ENCODE measurements at regions not wholly inside any gene's neighbourhood (a gene's known extent, or its start where the extent isn't known, plus 50 kb on each side); places are given as distances from the start of the nearest gene placed in this dataset.

- H3K4me3 ChIP-seq (replicated peaks; ENCODE audit: low read depth, low read length): no peak overlapping the region
- no peak for TF ChIP-seq CTCF (IDR thresholded peaks at IDR 0.05; ENCODE audit: low read length, missing control alignments)
- DNase-seq (ENCODE audit: low read depth): no peak
These were observed 87.3 kb upstream of the PROK2 start for GRCh38 chr3:71872256-71872655.

GRCh38 chr3:71870966-71871512 is 86.1 kb upstream of the PROK2 start:
- DNase-seq (ENCODE audit: low read depth): no peak
- no peak for TF ChIP-seq CTCF (IDR thresholded peaks at IDR 0.05; ENCODE audit: low read length, missing control alignments)
- no peak overlapping the region for H3K4me3 ChIP-seq (replicated peaks; ENCODE audit: low read depth, low read length)

GRCh38 chr3:71868876-71869275 is 83.9 kb upstream of the PROK2 start:
- no peak for TF ChIP-seq CTCF (IDR thresholded peaks at IDR 0.05; ENCODE audit: low read length, missing control alignments)
- no peak overlapping the region for H3K4me3 ChIP-seq (replicated peaks; ENCODE audit: low read depth, low read length)
- no peak for DNase-seq (ENCODE audit: low read depth)

GRCh38 chr3:71865727-71866126 is 80.8 kb upstream of the PROK2 start:
- no peak for TF ChIP-seq CTCF (IDR thresholded peaks at IDR 0.05; ENCODE audit: low read length, missing control alignments)
- no peak overlapping the region for H3K4me3 ChIP-seq (replicated peaks; ENCODE audit: low read depth, low read length)
- DNase-seq (ENCODE audit: low read depth): no peak

GRCh38 chr3:71863563-71864190 is 78.7 kb upstream of the PROK2 start:
- H3K4me3 ChIP-seq (replicated peaks; ENCODE audit: low read depth, low read length): no peak overlapping the region
- DNase-seq (ENCODE audit: low read depth): no peak
- TF ChIP-seq CTCF (IDR thresholded peaks at IDR 0.05; ENCODE audit: low read length, missing control alignments): no peak

- no peak overlapping the region for H3K4me3 ChIP-seq (replicated peaks; ENCODE audit: low read depth, low read length)
- TF ChIP-seq CTCF (IDR thresholded peaks at IDR 0.05; ENCODE audit: low read length, missing control alignments): no peak
- DNase-seq (ENCODE audit: low read depth): no peak
These were observed 77.6 kb upstream of the PROK2 start for GRCh38 chr3:71862371-71863140.

Measured in fibroblast of pulmonary artery (primary cell).